Smooth muscle cell of the brain vasculature (primary cell): ENCODE measurements at regions not wholly inside any gene's neighbourhood (a gene's known extent, or its start where the extent isn't known, plus 50 kb on each side); places are given as distances from the start of the nearest gene placed in this dataset.

ENCODE experiments used
- DNase-seq: peaks from one replicate; pipeline ENCODE4 v3.0.0-alpha.2; 2012; ENCODE audit warnings: low read depth, low spot score

GRCh38 chr4:11719879-11720278, 291.2 kb upstream of the HS3ST1 start:
- DNase-seq: no peak

GRCh38 chr4:11715753-11716521, 287.2 kb upstream of the HS3ST1 start:
- no peak for DNase-seq

GRCh38 chr4:11710453-11711093, 281.9 kb upstream of the HS3ST1 start:
- DNase-seq: no peak

DNA sequence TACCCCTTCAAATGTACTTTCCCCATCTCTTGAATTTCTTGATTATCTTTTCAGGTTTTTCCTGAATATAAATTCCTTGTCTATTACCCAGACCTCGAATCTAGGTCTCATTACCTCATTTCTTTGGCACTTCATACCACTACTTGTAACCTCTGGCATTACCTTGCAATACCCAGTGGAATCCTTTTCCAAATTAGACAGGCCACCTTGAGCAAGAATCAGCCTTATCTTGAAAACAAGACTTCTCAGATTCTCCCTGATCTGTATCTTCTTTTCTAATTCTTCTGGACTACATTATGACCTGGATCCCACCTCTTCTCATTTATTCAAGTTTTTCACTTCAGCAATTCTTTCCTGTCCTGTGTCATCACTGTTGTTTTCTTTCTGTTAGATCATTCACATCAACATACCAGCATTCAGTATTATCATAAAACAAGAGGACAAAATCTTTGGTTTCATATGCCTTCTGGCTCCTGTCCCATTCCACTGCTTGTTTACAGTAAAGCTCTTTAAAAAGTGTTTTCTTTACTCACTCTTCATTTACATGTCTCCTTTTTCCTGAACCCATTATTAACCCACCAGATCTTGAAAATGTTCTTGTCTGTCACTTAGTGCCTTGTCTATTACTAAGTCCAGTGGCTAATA, 275.6 kb upstream of the HS3ST1 start:
- peak; percentile 13 for DNase-seq

DNA sequence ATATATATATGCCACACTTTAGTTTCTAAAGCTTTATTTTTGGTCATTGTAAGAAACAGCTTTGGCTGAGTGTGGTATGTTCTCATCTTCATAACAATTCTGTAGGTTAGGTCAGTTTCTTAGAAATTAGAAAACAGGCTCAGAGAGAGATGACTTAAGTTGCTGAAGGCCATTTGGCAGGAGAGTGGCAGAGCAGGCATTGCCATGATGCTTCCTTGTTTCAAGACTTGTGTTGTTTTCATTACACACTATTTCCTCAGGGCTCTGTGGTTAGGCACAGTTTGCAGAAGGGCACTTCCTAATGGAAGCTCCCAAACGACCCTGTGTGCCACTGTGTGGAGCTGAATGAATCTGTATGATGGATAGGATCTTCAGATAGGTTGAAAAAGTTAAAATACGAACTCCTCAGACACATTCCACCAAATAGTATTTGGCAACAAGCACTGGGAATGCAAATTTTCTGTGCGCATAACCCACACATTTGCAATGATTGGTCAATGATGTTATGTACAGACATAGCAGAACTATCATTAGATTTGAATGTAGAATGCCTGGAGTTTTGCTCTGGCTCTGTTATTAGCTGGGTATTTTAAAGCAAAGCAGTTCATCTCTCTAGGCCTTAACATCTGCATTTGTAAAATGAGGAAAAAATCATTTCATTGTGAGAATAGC, 274.3 kb upstream of the HS3ST1 start:
- DNase-seq: no peak

DNA sequence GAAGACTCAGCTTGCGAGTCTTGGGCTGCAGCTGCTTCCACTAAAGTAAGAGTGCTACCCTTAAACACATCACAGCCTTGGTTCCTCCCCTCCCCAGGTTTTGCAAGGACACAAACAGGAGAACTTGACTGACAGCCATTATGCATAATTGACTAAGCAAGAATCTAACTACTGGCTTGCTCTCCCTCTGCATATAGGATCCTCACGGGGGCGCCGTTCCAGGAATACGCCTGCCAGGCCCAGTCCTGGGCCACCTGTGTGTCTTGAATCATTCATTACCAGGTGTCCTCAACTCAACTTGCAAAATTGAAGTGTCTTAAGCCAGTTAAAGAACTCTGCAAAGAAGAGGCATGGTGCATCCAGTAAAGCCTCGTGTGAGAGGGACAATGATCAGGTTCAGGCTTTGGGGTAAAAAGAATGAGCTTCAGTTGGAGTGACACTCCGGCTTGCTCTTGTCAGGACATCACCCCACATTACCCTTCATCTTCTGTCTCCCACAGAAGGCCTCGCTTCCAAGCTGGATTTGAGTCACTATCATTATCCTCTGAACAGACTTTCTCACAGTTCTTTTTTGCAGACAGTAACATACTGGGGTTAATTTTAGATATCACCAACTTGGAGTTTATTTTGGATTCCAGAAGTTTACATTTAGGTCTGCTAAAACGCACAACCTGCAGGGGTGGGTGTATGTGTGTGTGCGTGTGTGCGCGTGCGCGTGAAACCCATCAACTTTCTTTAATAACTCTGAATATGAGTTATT, 273.5 kb upstream of the HS3ST1 start:
- DNase-seq: no peak

DNA sequence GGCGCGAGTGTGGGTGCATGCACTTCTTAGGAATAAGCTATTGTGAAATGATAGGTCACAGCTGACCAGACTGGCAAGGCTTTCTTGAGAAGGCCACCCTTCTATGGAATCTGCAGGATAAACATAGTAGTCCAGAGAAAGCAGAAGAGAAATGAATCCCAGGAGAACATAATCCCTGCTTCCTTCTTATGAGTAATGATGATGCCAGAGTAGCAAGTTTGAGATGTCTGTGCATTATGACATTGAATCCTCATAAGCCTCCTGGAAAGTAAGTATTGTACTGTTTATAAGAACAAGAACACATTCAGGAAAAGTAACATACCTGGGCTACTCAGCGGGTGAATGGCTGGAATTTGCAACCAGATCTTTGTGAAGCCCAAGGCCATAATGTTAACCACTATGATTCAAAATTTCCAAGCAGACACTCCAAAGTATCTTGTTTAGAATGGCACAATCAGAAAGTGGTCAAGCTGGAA, 272.1 kb upstream of the HS3ST1 start:
- no peak for DNase-seq

DNA sequence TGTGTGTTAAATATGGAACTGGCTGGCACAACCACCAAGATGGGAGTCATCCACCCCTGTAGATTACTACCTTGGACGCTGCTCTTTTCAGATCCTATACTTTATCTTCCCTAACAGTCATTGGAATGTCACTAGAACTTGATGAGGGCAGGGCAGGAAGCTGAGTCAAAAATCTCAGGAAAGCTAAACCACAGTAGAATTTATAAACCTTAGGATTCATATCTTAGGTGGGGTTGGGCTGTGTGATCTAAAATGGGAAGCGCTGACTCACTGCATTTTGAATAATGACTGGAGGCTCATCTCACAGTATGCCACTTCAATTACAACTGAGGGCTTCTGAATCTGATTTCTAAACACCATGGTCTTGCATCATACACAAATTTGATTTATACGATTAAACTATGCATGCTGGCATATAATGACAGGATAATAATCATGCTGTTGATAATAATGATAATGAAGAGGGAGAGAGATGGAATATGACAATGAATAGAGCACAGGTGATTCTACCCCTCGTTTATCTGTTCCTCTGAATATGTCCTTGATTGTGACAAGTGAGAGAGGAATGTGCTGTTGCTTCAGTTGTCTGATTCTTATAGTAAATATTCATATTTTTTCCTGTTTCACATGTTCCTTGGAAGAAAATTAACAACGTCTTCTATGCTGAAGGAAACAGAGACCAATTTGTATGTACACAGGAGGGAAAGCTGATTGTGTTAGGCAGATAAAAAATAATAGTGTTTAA, 270.3 kb upstream of the HS3ST1 start:
- DNase-seq: no peak

DNA sequence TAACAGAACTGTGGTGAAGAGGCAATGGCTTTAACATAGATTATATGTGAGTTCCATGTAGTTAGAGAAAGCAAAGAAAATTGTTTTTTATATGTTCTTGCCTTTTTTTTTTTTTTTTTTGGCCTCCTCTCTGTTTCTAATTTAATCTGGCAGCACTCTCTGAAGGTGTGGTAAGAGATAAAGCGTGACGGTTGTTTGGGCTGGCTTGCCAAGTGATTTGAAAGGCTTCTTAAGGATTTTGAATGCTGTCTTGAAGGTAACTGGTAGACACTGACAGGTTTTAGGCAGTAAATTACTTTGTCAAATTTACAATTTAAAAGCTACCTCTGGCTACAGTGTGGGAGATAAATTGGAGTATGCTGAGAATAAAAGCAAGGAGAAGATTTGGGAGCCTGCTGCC, 269.3 kb upstream of the HS3ST1 start:
- DNase-seq: no peak

GRCh38 chr4:11693693-11694092, 265.0 kb upstream of the HS3ST1 start:
- DNase-seq: no peak

- DNase-seq: no peak
Measured at GRCh38 chr4:11691236-11691635, 262.5 kb upstream of the HS3ST1 start.

DNA sequence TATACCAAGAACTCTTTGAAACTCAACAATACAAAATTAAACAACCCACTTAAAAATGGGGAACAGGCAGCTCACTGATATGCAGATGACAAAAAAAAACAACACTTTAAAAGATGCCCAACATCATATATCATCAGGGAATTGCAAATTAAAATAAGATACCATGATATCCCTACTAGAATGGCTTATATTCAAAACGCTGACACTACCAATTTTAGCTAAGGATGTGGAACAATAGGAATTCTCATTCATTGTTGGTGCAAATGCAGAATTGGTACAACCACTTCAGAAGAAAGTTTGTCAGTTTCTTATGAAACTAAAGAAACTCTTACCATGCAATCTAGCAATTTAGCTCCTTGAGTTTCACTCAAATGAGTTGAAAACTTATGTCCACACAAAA, 259.0 kb upstream of the HS3ST1 start:
- no peak for DNase-seq

GRCh38 chr4:11685481-11685880, 256.8 kb upstream of the HS3ST1 start:
- DNase-seq: no peak

DNA sequence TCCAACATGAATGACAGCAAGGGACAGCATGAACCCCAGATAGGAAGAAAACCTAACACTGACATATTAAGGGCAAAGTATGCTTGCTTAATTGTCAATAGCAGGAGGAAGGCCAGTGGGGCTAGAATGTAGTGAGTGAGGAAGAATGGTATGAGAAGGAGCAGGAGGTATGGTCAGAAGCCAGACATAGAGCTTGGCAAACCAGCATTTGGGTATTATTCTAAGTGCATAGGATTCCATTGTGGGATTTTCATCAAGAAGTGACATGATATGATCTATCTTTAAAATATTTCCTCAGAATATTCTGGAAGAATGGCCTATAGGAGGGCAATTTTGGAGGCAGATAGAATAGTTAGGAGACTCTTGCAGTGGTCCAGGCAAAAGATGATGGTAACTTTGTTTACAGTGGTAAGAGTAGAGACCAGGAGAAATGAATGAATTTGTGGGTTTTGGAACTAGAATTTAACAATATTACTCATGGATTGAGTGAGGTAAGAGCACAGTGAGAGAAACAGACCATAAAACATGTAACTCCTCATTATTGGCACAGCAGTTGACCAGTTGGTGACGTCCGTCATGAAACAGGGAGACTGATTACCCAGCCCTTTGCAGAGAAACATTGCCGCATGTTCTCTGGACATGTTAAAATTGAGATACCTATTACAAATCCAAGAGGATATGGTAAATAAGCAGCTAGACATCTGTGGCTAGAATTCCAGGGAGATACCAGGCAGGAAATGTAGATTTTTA, 246.5 kb upstream of the HS3ST1 start:
- no peak for DNase-seq

GRCh38 chr4:11670304-11670703, 241.6 kb upstream of the HS3ST1 start:
- DNase-seq: no peak

GRCh38 chr4:11669156-11669555, 240.5 kb upstream of the HS3ST1 start:
- DNase-seq: no peak

DNA sequence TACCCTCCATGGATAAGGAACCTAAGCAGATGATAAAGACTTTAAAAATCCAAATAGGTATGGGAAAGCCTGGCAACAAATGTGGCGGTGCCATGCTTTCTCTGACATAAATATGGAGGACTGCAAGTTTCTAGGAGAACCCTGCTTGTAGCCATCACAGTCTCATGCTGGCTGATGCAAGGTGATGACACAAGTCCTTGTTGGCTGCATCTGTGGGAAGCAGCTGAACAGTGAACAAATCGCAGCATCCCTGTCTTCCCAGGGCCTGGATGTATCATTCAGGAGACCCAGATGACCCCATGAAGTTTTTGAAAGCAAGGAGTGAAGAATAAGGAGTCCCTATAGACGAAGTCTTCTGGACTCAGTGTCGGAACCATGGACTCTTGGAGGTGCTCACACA, 234.4 kb upstream of the HS3ST1 start:
- no peak for DNase-seq

DNA sequence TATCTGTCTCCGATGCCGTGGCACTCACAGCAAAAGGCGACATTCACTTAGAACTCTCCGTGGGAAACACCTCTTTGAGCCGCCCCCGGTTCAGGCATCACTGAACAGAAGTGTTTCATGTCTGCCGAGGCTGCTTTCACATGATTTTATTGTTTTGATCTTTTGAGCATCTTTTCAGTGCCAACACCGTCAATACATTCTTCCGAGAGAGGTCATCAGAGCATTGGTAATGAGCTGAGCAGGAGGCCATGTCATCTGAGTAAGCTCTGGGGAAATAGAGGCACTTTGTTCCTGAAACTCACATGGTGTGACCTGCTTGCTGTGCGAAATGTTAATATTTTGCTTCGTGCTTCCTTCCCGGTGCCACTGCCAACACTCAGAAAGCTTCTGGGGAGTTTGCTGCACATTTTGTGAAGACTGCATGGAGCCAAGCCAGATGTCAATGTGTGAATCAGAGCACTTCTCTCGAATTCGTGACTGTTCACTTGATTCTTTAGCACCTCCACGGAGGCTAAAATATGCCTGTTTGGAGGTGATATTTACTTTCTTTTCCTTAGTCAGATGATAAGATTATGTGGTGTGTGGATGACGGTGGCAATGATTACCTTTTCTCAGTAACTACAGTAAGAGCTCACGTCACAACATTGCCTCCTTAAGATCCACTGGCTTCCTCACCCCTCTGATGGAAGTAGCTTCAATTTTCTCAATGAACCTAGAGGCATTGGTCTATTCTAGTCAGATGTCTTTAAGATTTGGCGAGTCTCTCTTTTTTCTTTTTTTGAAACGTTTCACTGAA, 222.3 kb upstream of the HS3ST1 start:
- no peak for DNase-seq

DNA sequence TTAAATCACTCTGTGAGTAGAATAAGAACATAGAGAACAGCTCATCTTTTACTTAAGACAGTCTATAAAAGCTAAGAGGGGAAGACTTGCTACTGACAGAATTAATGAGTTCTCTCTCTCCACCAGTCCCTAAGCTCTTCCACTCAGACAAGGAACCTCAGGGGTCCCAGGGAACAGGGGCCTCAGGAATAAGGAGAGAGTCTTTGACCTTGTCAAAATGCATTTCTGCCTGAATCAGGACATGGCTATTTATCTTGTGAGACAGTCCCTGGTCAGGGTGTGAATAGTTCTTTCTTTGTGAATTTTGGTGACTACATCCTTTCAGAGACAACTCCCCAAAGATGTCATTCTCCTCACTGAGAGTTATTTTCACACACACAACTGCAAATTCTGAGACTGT, 218.7 kb upstream of the HS3ST1 start:
- DNase-seq: no peak
